Neural progenitor cell (in vitro differentiated cells): ENCODE measurements at regions not wholly inside any gene's neighbourhood (a gene's known extent, or its start where the extent isn't known, plus 50 kb on each side); places are given as distances from the start of the nearest gene placed in this dataset.

Source experiments
- CTCF ChIP-seq: fragments of 200-600 bp; sonication (generic); IDR thresholded peaks from 2 replicates; pipeline ENCODE4 v1.5.1; 2017; ENCODE audit warnings: antibody characterized with exemption, mild to moderate bottlenecking
- EZH2 ChIP-seq: fragments of 200-600 bp; sonication (generic); IDR thresholded peaks from 2 replicates; pipeline ENCODE4 v1.6.1; 2017; ENCODE audit warnings: antibody characterized with exemption, mild to moderate bottlenecking, moderate library complexity

GRCh38 chr1:162964901-162965300, 103.9 kb upstream of the CCDC190 start:
- TF ChIP-seq CTCF (no peak), EZH2 (no peak)
